A549 (cell line): ENCODE measurements at regions not wholly inside any gene's neighbourhood (a gene's known extent, or its start where the extent isn't known, plus 50 kb on each side); places are given as distances from the start of the nearest gene placed in this dataset.

Experiments
- ATAC-seq, 2 experiments: fragments of 200-7000 bp in 1 of 2; fragments of >200 bp in 1 of 2; cut with Nextera tagmentation in 1 of 2; cut with Tn5 transposase in 1 of 2; 3 replicates each; pipeline versions ENCODE4 v1.8.0 to v1.9.1; 2018 to 2020; ENCODE audit warnings: mild to moderate bottlenecking in 1 of 2, moderate library complexity in 1 of 2
- CTCF ChIA-PET: fragments of 300-600 bp; sonication (Branson Sonifier 250); formaldehyde crosslinking; extraction: SDS; loops from one replicate; lab custom pipeline; 2021; ENCODE audit warnings: antibody characterized with exemption, inconsistent platforms; lab: Yijun Ruan, JAX
- POLR2A ChIA-PET: fragments of 350-600 bp; formaldehyde crosslinking; extraction: SDS; loops from one replicate; lab custom pipeline; 2021; ENCODE audit warnings: antibody characterized with exemption, inconsistent platforms; lab: Yijun Ruan, JAX
- DNase-seq, 2 experiments: peaks; one replicate each; pipeline versions ENCODE4 v3.0.0 to v3.0.0-alpha.2; 2011 to 2016; ENCODE audit warnings: low read depth in 1 of 2, low spot score in 1 of 2
- FAIRE-seq: peaks from 2 replicates; lab custom pipeline; 2011; peaks lifted over from hg19 to GRCh38; lab: Jason Lieb, UNC
- H3K27ac ChIP-seq, 2 experiments: fragments of >200 bp; sonication (Bioruptor Twin); formaldehyde crosslinking; 3 replicates each; pipeline ENCODE4 v1.5.1; 2016 to 2017
- H3K4me1 ChIP-seq: fragments of >200 bp; sonication (Bioruptor Twin); formaldehyde crosslinking; 3 replicates; pipeline ENCODE4 v1.6.1; 2016
- H3K4me2 ChIP-seq: fragments of >200 bp; sonication (Bioruptor Twin); formaldehyde crosslinking; 3 replicates; pipeline ENCODE4 v1.6.1; 2016
- H3K4me3 ChIP-seq: fragments of >200 bp; sonication (Bioruptor Twin); formaldehyde crosslinking; 3 replicates; pipeline ENCODE4 v1.5.1; 2016
- H3K9me3 ChIP-seq: fragments of >200 bp; sonication (Bioruptor Twin); formaldehyde crosslinking; 3 replicates; pipeline ENCODE4 v1.6.1; 2016
- BHLHE40 ChIP-seq: IDR thresholded peaks from 2 replicates; pipeline ENCODE4 v1.6.1; 2012; ENCODE audit warnings: low read depth, low read length, inconsistent platforms
- CBX2 ChIP-seq: fragments of 200-600 bp; sonication (generic); IDR thresholded peaks from 2 replicates; pipeline ENCODE4 v1.6.1; 2016; ENCODE audit warnings: low read depth, mild to moderate bottlenecking, borderline replicate concordance
- CEBPB ChIP-seq, 2 experiments: fragments of >200 bp in 1 of 2; sonication (Bioruptor Twin) in 1 of 2; formaldehyde crosslinking in 1 of 2; IDR thresholded peaks; 2 replicates each; pipeline ENCODE4 v1.6.1; 2012 to 2016
- EHF ChIP-seq: fragments of 250-450 bp; sonication (Bioruptor Pico); IDR thresholded peaks from 2 replicates; pipeline ENCODE4 v1.5.0; 2020; ENCODE audit warnings: mild to moderate bottlenecking
- EHMT2 ChIP-seq: fragments of 200-600 bp; sonication (generic); IDR thresholded peaks from 2 replicates; pipeline ENCODE4 v1.6.1; 2016; ENCODE audit warnings: antibody characterized with exemption, low read depth, mild to moderate bottlenecking, moderate library complexity
- ELK1 ChIP-seq: fragments of 150-350 bp; IDR thresholded peaks from 2 replicates; pipeline ENCODE4 v1.6.1; 2014; ENCODE audit warnings: low read depth, mild to moderate bottlenecking, low read length
- EP300 ChIP-seq, 2 experiments: fragments of >200 bp; sonication (Bioruptor Twin); formaldehyde crosslinking; IDR thresholded peaks; 2 replicates in 1 of 2; 3 replicates in 1 of 2; pipeline ENCODE4 v1.6.1; 2016 to 2017
- FOXS1 ChIP-seq: fragments of 250-450 bp; sonication (Bioruptor Pico); IDR thresholded peaks from 2 replicates; pipeline ENCODE4 v1.5.0; 2020; ENCODE audit warnings: mild to moderate bottlenecking, moderate library complexity
- HMGXB4 ChIP-seq: fragments of 250-450 bp; sonication (Bioruptor Pico); IDR thresholded peaks from 2 replicates; pipeline ENCODE4 v1.5.0; 2021; ENCODE audit warnings: mild to moderate bottlenecking, moderate library complexity, borderline replicate concordance
- HOXB13 ChIP-seq: fragments of 250-450 bp; sonication (Bioruptor Pico); IDR thresholded peaks from 2 replicates; pipeline ENCODE4 v1.5.0; 2020; ENCODE audit warnings: low read depth, mild to moderate bottlenecking, moderate library complexity
- JUNB ChIP-seq: fragments of >200 bp; sonication (Bioruptor Twin); formaldehyde crosslinking; IDR thresholded peaks from 2 replicates; pipeline ENCODE4 v1.6.1; 2016
- KDM1A ChIP-seq: fragments of 200-600 bp; sonication (generic); IDR thresholded peaks from 2 replicates; pipeline ENCODE4 v1.6.1; 2016; ENCODE audit warnings: low read depth, mild to moderate bottlenecking
- MAFK ChIP-seq: fragments of 450-650 bp; IDR thresholded peaks from 2 replicates; pipeline ENCODE4 v1.6.1; 2014; ENCODE audit not compliant: partially characterized antibody
- MAZ ChIP-seq: fragments of 150-350 bp; IDR thresholded peaks from 2 replicates; pipeline ENCODE4 v1.6.1; 2014; ENCODE audit warnings: antibody characterized with exemption, low read depth, low read length, borderline replicate concordance
- NPAS2 ChIP-seq: fragments of 250-450 bp; sonication (Bioruptor Pico); IDR thresholded peaks from 2 replicates; pipeline ENCODE4 v1.8.0; 2022; ENCODE audit warnings: mild to moderate bottlenecking, moderate library complexity, borderline replicate concordance
- PHF8 ChIP-seq: fragments of 200-600 bp; sonication (generic); IDR thresholded peaks from 2 replicates; pipeline ENCODE4 v1.6.1; 2016; ENCODE audit warnings: low read depth, mild to moderate bottlenecking, antibody characterized with exemption, moderate library complexity, borderline replicate concordance
- POLR2A ChIP-seq: IDR thresholded peaks from 2 replicates; pipeline ENCODE4 v1.6.1; 2012; ENCODE audit warnings: mild to moderate bottlenecking, low read length
- POLR2AphosphoS2 ChIP-seq: conservative IDR thresholded peaks from 2 replicates; pipeline ENCODE4 v1.6.1; 2012; ENCODE audit warnings: low read length, improper control_type of control experiment, inconsistent platforms
- RCOR1 ChIP-seq: fragments of 150-350 bp; IDR thresholded peaks from 2 replicates; pipeline ENCODE4 v1.6.1; 2014; ENCODE audit warnings: antibody characterized with exemption, low read length, low read depth
- SREBF2 ChIP-seq: fragments of 450-650 bp; IDR thresholded peaks from 2 replicates; pipeline ENCODE4 v1.6.1; 2014; ENCODE audit warnings: mild to moderate bottlenecking, moderate library complexity
- TP53 ChIP-seq: fragments of 250-450 bp; sonication (Bioruptor Pico); IDR thresholded peaks from 2 replicates; pipeline ENCODE4 v1.5.0; 2021; ENCODE audit warnings: mild to moderate bottlenecking, moderate library complexity
- ZFP36 ChIP-seq: fragments of 450-650 bp; IDR thresholded peaks from 2 replicates; pipeline ENCODE4 v1.6.1; 2014; ENCODE audit warnings: borderline replicate concordance; ENCODE audit not compliant: partially characterized antibody
- WGBS: methylation state at CpG from one replicate; pipeline ENCODE4 v1.1.6; 2017; ENCODE audit errors: missing lambda C conversion rate; 5-methylcytosine and 5-hydroxymethylcytosine counted together

GRCh38 chr5:113755516-113755915 is 242.0 kb downstream of the YTHDC2 start:
- FAIRE-seq (no peak), DNase-seq (no peak)
- 16% methylated on average over 3 of the region's 3 CpGs for WGBS
- Histone ChIP-seq H3K4me1 (no peaks in the 10 kb centered on the region), H3K9me3 (no peaks in the 10 kb centered on the region), H3K4me3 (no peak overlapping the region), H3K27ac (no peak overlapping the region), H3K4me2 (no peak overlapping the region)
- ChIA-PET CTCF (no interaction called here), POLR2A (no interaction called here)
- TF ChIP-seq CBX2: no peak
- no peak for TF ChIP-seq NPAS2 (CRISPR knock-in tag)
- TF ChIP-seq RCOR1: no peak
- no peak for TF ChIP-seq EP300 (IDR thresholded peaks at IDR 0.05)
- TF ChIP-seq CEBPB (IDR thresholded peaks at IDR 0.05): no peak
- TF ChIP-seq ELK1: no peak
- no peak for TF ChIP-seq FOXS1 (CRISPR knock-in tag)
- TF ChIP-seq POLR2A: no peak
- TF ChIP-seq, all 56 proteins: peak for 0
- no peak for ATAC-seq

GRCh38 chr5:113757508-113757907 is 244.0 kb downstream of the YTHDC2 start:
- ChIA-PET CTCF (no interaction called here), POLR2A (no interaction called here)
- Histone ChIP-seq H3K9me3 (no peaks in the 10 kb centered on the region), H3K4me1 (no peaks in the 10 kb centered on the region), H3K4me3 (no peak overlapping the region), H3K27ac (no peak overlapping the region), H3K4me2 (no peak overlapping the region)
- TF ChIP-seq MAZ (no peak), TP53 (CRISPR knock-in tag) (no peak), HOXB13 (CRISPR knock-in tag) (no peak), BHLHE40 (no peak), KDM1A (no peak), MAFK (no peak), ZFP36 (no peak), JUNB (no peak), POLR2AphosphoS2 (no peak), EHF (CRISPR knock-in tag) (no peak), SREBF2 (no peak), CBX2 (no peak), EHMT2 (no peak), ELK1 (no peak), POLR2A (no peak), PHF8 (no peak), HMGXB4 (CRISPR knock-in tag) (no peak)
- FAIRE-seq: no peak
- no peak for ATAC-seq
- DNase-seq: no peak
- WGBS: 12% methylated on average over 2 of the region's 2 CpGs

- no peak for ATAC-seq
- Histone ChIP-seq H3K4me2 (no peak overlapping the region), H3K9me3 (no peaks in the 10 kb centered on the region), H3K4me3 (no peak overlapping the region), H3K27ac (no peak overlapping the region), H3K4me1 (no peaks in the 10 kb centered on the region)
- POLR2A ChIA-PET: no interaction called here
- CTCF ChIA-PET: no interaction called here
- WGBS: 4% methylated on average over 2 of the region's 2 CpGs
- FAIRE-seq: no peak
- TF ChIP-seq NPAS2 (CRISPR knock-in tag): no peak
- no peak for DNase-seq
These were observed 246.0 kb downstream of the YTHDC2 start for GRCh38 chr5:113759505-113759904.
